Endodermal cell (in vitro differentiated cells): ENCODE measurements at regions not wholly inside any gene's neighbourhood (a gene's known extent, or its start where the extent isn't known, plus 50 kb on each side); places are given as distances from the start of the nearest gene placed in this dataset.

ENCODE experiments used
- DNase-seq: peaks from one replicate; pipeline ENCODE4 v3.0.0-alpha.2; 2017
- H3K27ac ChIP-seq: 2 replicates; pipeline ENCODE4 v1.5.1; 2013; ENCODE audit warnings: mild to moderate bottlenecking, low read depth, low read length, moderate library complexity
- H3K27me3 ChIP-seq: 2 replicates; pipeline ENCODE4 v1.6.1; 2013; ENCODE audit warnings: mild to moderate bottlenecking, low read length, moderate library complexity; ENCODE audit not compliant: insufficient read depth, control insufficient read depth, poor library complexity, severe bottlenecking
- H3K36me3 ChIP-seq: 2 replicates; pipeline ENCODE4 v1.7.0; 2013; ENCODE audit warnings: mild to moderate bottlenecking, low read length, moderate library complexity; ENCODE audit not compliant: control insufficient read depth, insufficient read depth
- H3K4me1 ChIP-seq: one replicate; pipeline ENCODE4 v1.7.0; 2013; ENCODE audit warnings: low read length; ENCODE audit not compliant: control insufficient read depth, insufficient read depth
- H3K4me3 ChIP-seq: 2 replicates; pipeline ENCODE4 v1.5.1; 2013; ENCODE audit warnings: mild to moderate bottlenecking, low read length, moderate library complexity
- H3K9ac ChIP-seq: 2 replicates; pipeline ENCODE4 v1.6.1; 2013; ENCODE audit warnings: mild to moderate bottlenecking, low read length, moderate library complexity; ENCODE audit not compliant: poor library complexity, severe bottlenecking; ENCODE audit errors: extremely low read depth
- H3K9me3 ChIP-seq: 2 replicates; pipeline ENCODE4 v1.6.1; 2013; ENCODE audit warnings: mild to moderate bottlenecking, low read length, moderate library complexity; ENCODE audit not compliant: control insufficient read depth
- H3K27ac Mint-ChIP-seq: 2 replicates; pipeline ENCODE4 v1.8.0; 2020; ENCODE audit warnings: mixed read lengths
- H3K27me3 Mint-ChIP-seq: 2 replicates; pipeline ENCODE4 v1.8.0; 2021; ENCODE audit warnings: mild to moderate bottlenecking, mixed read lengths; ENCODE audit not compliant: insufficient read depth
- H3K36me3 Mint-ChIP-seq: 2 replicates; pipeline ENCODE4 v1.8.0; 2020; ENCODE audit warnings: low read depth, mixed read lengths
- H3K4me1 Mint-ChIP-seq: 2 replicates; pipeline ENCODE4 v1.8.0; 2020; ENCODE audit warnings: mixed read lengths
- H3K4me3 Mint-ChIP-seq: 2 replicates; pipeline ENCODE4 v1.8.0; 2020; ENCODE audit warnings: mild to moderate bottlenecking, moderate library complexity, mixed read lengths
- H3K9me3 Mint-ChIP-seq: 2 replicates; pipeline ENCODE4 v1.8.0; 2020; ENCODE audit warnings: mild to moderate bottlenecking, mixed read lengths
- CTCF ChIP-seq: fragments of 200-600 bp; sonication (generic); conservative IDR thresholded peaks from 2 replicates; pipeline ENCODE4 v1.5.0; 2021; ENCODE audit warnings: antibody characterized with exemption, mild to moderate bottlenecking
- WGBS, 2 experiments: methylation state at CpG; one replicate each; pipeline versions ENCODE4 v1.1.5 to v1.1.7; 2013; ENCODE audit warnings: missing lambda C conversion rate in 2 of 2, mixed read lengths in 1 of 2; ENCODE audit not compliant: insufficient coverage in 1 of 2, insufficient read length in 1 of 2; 5-methylcytosine and 5-hydroxymethylcytosine counted together

GRCh38 chr13:87736849-87737385 is 65.7 kb downstream of the SLITRK5 start:
- no peaks in the 10 kb centered on the region for H3K4me1 Mint-ChIP-seq
- no peak overlapping the region for H3K9ac ChIP-seq
- no peak overlapping the region for H3K4me3 Mint-ChIP-seq
- WGBS, 2 experiments, result 92% methylated on average over 1 of the region's 1 CpG; no CpG with 5 or more reads in 1 of the 2 experiments
- no peaks in the 10 kb centered on the region for H3K36me3 ChIP-seq
- H3K4me3 ChIP-seq, result no peak overlapping the region
- no peaks in the 10 kb centered on the region for H3K4me1 ChIP-seq
- H3K36me3 Mint-ChIP-seq, result no peaks in the 10 kb centered on the region
- TF ChIP-seq CTCF, result no peak
- H3K27ac Mint-ChIP-seq, result no peak overlapping the region
- no peaks in the 10 kb centered on the region for H3K27me3 ChIP-seq
- H3K9me3 ChIP-seq, result no peaks in the 10 kb centered on the region
- no peaks in the 10 kb centered on the region for H3K9me3 Mint-ChIP-seq
- H3K27ac ChIP-seq, result no peak overlapping the region
- DNase-seq, result no peak
- H3K27me3 Mint-ChIP-seq, result peaks cover 37% of the 10 kb centered on the region

- H3K4me3 Mint-ChIP-seq, result no peak overlapping the region
- H3K27me3 Mint-ChIP-seq, result peaks cover 2% of the 10 kb centered on the region
- DNase-seq, result no peak
- H3K27ac ChIP-seq, result no peak overlapping the region
- no peaks in the 10 kb centered on the region for H3K27me3 ChIP-seq
- WGBS, 2 experiments, result 86% methylated on average over 1 of the region's 1 CpG
- H3K9ac ChIP-seq, result no peak overlapping the region
- no peaks in the 10 kb centered on the region for H3K4me1 ChIP-seq
- no peaks in the 10 kb centered on the region for H3K9me3 Mint-ChIP-seq
- no peaks in the 10 kb centered on the region for H3K4me1 Mint-ChIP-seq
- H3K4me3 ChIP-seq, result no peak overlapping the region
- no peaks in the 10 kb centered on the region for H3K36me3 ChIP-seq
- no peak overlapping the region for H3K27ac Mint-ChIP-seq
- TF ChIP-seq CTCF, result no peak
- no peaks in the 10 kb centered on the region for H3K9me3 ChIP-seq
- no peaks in the 10 kb centered on the region for H3K36me3 Mint-ChIP-seq
Measured at GRCh38 chr13:87754097-87754496, 82.9 kb downstream of the SLITRK5 start.

- Mint-ChIP-seq H3K27me3 (peaks cover 15% of the 10 kb centered on the region), H3K4me1 (no peaks in the 10 kb centered on the region), H3K9me3 (no peaks in the 10 kb centered on the region), H3K36me3 (no peaks in the 10 kb centered on the region), H3K4me3 (no peak overlapping the region), H3K27ac (no peak overlapping the region)
- H3K9ac ChIP-seq, result no peak overlapping the region
- no peaks in the 10 kb centered on the region for H3K9me3 ChIP-seq
- no peaks in the 10 kb centered on the region for H3K27me3 ChIP-seq
- WGBS, 2 experiments, result 74 to 85% methylated on average over 3 to 4 of the region's 4 CpGs
- no peak overlapping the region for H3K4me3 ChIP-seq
- H3K36me3 ChIP-seq, result no peaks in the 10 kb centered on the region
- no peak overlapping the region for H3K27ac ChIP-seq
- TF ChIP-seq CTCF, result no peak
- DNase-seq, result no peak
- no peaks in the 10 kb centered on the region for H3K4me1 ChIP-seq
Measured at GRCh38 chr13:87769445-87769844, 98.3 kb downstream of the SLITRK5 start.
